CD14-positive monocyte (primary cell): ENCODE measurements at regions not wholly inside any gene's neighbourhood (a gene's known extent, or its start where the extent isn't known, plus 50 kb on each side); places are given as distances from the start of the nearest gene placed in this dataset.

ENCODE experiments used
- DNase-seq, 3 donors: peaks; one replicate each; pipeline ENCODE4 v3.0.0-alpha.2; 2011 to 2022
- H2AFZ ChIP-seq: 2 replicates; pipeline ENCODE4 v1.6.0; 2012; ENCODE audit warnings: mild to moderate bottlenecking, low read depth, low read length, inconsistent platforms; ENCODE audit not compliant: insufficient read depth, poor library complexity, severe bottlenecking
- H3K27ac ChIP-seq, 2 donors: 1 replicate in 1 of 2; 2 replicates in 1 of 2; pipeline ENCODE4 v1.5.1; 2012 to 2013; ENCODE audit warnings: low read length in 2 of 2, control low read depth in 1 of 2, inconsistent platforms in 1 of 2, low read depth in 1 of 2, mild to moderate bottlenecking in 1 of 2
- H3K27me3 ChIP-seq, 2 donors: one replicate each; pipeline versions ENCODE4 v1.6.0 to v1.6.1; 2011 to 2013; ENCODE audit warnings: low read length in 2 of 2; ENCODE audit not compliant: control insufficient read depth in 2 of 2, insufficient read depth in 2 of 2
- H3K36me3 ChIP-seq, 2 donors: replicated peaks in 1 of 2; 1 replicate in 1 of 2; 2 replicates in 1 of 2; pipeline versions ENCODE4 v1.5.1 to v1.6.1; 2012 to 2013; ENCODE audit warnings: low read length in 2 of 2, control low read depth in 1 of 2, inconsistent platforms in 1 of 2, mild to moderate bottlenecking in 1 of 2; ENCODE audit not compliant: insufficient read depth in 2 of 2, control insufficient read depth in 1 of 2
- H3K4me1 ChIP-seq, 2 donors: 1 replicate in 1 of 2; 2 replicates in 1 of 2; pipeline versions ENCODE4 v1.5.1 to v1.6.1; 2012 to 2013; ENCODE audit warnings: low read length in 2 of 2, control low read depth in 1 of 2, inconsistent platforms in 1 of 2, mild to moderate bottlenecking in 1 of 2, moderate library complexity in 1 of 2; ENCODE audit not compliant: insufficient read depth in 2 of 2, control insufficient read depth in 1 of 2
- H3K4me2 ChIP-seq: replicated peaks from 2 replicates; pipeline ENCODE3; 2012; ENCODE audit warnings: low read length, moderate library complexity, mild to moderate bottlenecking; ENCODE audit not compliant: poor library complexity, severe bottlenecking; ENCODE audit errors: extremely low read depth
- H3K4me3 ChIP-seq, 3 experiments: fragments of 200-600 bp in 1 of 3; sonication (generic) in 1 of 3; replicated peaks in 1 of 3; 1 replicate in 2 of 3; 2 replicates in 1 of 3; pipeline ENCODE4 v1.5.1; 2011 to 2013; ENCODE audit warnings: low read length in 3 of 3, mild to moderate bottlenecking in 3 of 3, control low read depth in 2 of 3, low read depth in 2 of 3, inconsistent platforms in 1 of 3, moderate library complexity in 1 of 3
- H3K79me2 ChIP-seq: 2 replicates; pipeline ENCODE4 v1.6.0; 2012; ENCODE audit warnings: mild to moderate bottlenecking, control low read depth, inconsistent platforms, low read length, moderate library complexity; ENCODE audit not compliant: insufficient read depth
- H3K9ac ChIP-seq: 2 replicates; pipeline ENCODE4 v1.6.0; 2017; ENCODE audit warnings: low read length, mild to moderate bottlenecking; ENCODE audit not compliant: insufficient read depth, poor library complexity, severe bottlenecking
- H3K9me3 ChIP-seq, 2 donors: replicated peaks in 1 of 2; 1 replicate in 1 of 2; 2 replicates in 1 of 2; pipeline versions ENCODE4 v1.5.1 to v1.6.1; 2012 to 2013; ENCODE audit warnings: low read length in 2 of 2, control low read depth in 1 of 2; ENCODE audit not compliant: control insufficient read depth in 1 of 2, insufficient read depth in 1 of 2
- H4K20me1 ChIP-seq: 2 replicates; pipeline ENCODE4 v1.6.0; 2012; ENCODE audit warnings: mild to moderate bottlenecking, low read length, control low read depth, moderate library complexity; ENCODE audit not compliant: insufficient read depth
- H3K27ac Mint-ChIP-seq, 7 donors: one replicate each; pipeline ENCODE4 v1.8.0; 2020; ENCODE audit warnings: mild to moderate bottlenecking in 7 of 7, mixed read lengths in 7 of 7, moderate library complexity in 6 of 7, inconsistent platforms in 2 of 7
- H3K27me3 Mint-ChIP-seq, 3 donors: one replicate each; pipeline ENCODE4 v1.8.0; 2021 to 2022; ENCODE audit warnings: low read depth in 3 of 3, mild to moderate bottlenecking in 3 of 3, mixed read lengths in 3 of 3, moderate library complexity in 3 of 3, inconsistent platforms in 1 of 3
- H3K36me3 Mint-ChIP-seq, 2 donors: one replicate each; pipeline ENCODE4 v1.8.0; 2020; ENCODE audit warnings: mixed read lengths in 2 of 2, inconsistent platforms in 1 of 2, mild to moderate bottlenecking in 1 of 2
- H3K4me1 Mint-ChIP-seq: one replicate; pipeline ENCODE4 v1.8.0; 2020; ENCODE audit warnings: mild to moderate bottlenecking, mixed read lengths
- H3K4me3 Mint-ChIP-seq, 2 donors: one replicate each; pipeline ENCODE4 v1.8.0; 2020; ENCODE audit warnings: mild to moderate bottlenecking in 2 of 2, mixed read lengths in 2 of 2, moderate library complexity in 1 of 2
- H3K9me3 Mint-ChIP-seq, 7 donors: one replicate each; pipeline ENCODE4 v1.8.0; 2020 to 2022; ENCODE audit warnings: mixed read lengths in 7 of 7, mild to moderate bottlenecking in 6 of 7, moderate library complexity in 6 of 7, inconsistent platforms in 2 of 7
- CTCF ChIP-seq: fragments of 200-600 bp; IDR thresholded peaks from one replicate; pipeline ENCODE4 v1.8.0; 2022; ENCODE audit warnings: antibody characterized with exemption, mild to moderate bottlenecking
- WGBS: methylation state at CpG from one replicate; pipeline ENCODE4 v1.1.5; 2013; ENCODE audit warnings: missing lambda C conversion rate; ENCODE audit not compliant: insufficient coverage; 5-methylcytosine and 5-hydroxymethylcytosine counted together
- intact Hi-C, 2 donors: fragments of 100-400 bp; cut with micrococcal nuclease; formaldehyde crosslinking; loops; one replicate each; pipeline versions ENCODE4 v1.15.0 to v1.15.1; 2023

GRCh38 chr5:4949108-4949507, 191.0 kb upstream of the ADAMTS16 start:
- Mint-ChIP-seq H3K4me1 (no peaks in the 10 kb centered on the region), H3K9me3 (peaks cover 0 to 1% (median 0%) of the 10 kb centered on the region in 7 donors), H3K4me3 (no peak overlapping the region), H3K27ac (no peak overlapping the region), H3K27me3 (peaks cover 0 to 2% (median 0%) of the 10 kb centered on the region in 3 donors), H3K36me3 (no peaks in the 10 kb centered on the region)
- H3K27ac ChIP-seq = no peak overlapping the region
- 58% methylated on average over 3 of the region's 6 CpGs for WGBS
- no peaks in the 10 kb centered on the region for H4K20me1 ChIP-seq
- no peaks in the 10 kb centered on the region for H3K9me3 ChIP-seq
- no peak overlapping the region for H3K4me2 ChIP-seq
- no peaks in the 10 kb centered on the region for H3K36me3 ChIP-seq
- H3K79me2 ChIP-seq = no peaks in the 10 kb centered on the region
- H3K27me3 ChIP-seq = no peaks in the 10 kb centered on the region
- no peak overlapping the region for H2AFZ ChIP-seq
- no peak overlapping the region for H3K4me3 ChIP-seq
- intact Hi-C loops = no loop called here
- no peak for TF ChIP-seq CTCF
- no peak for DNase-seq
- no peak overlapping the region for H3K9ac ChIP-seq
- H3K4me1 ChIP-seq = no peaks in the 10 kb centered on the region

GRCh38 chr5:4953576-4953975, 186.6 kb upstream of the ADAMTS16 start:
- no peaks in the 10 kb centered on the region for H3K79me2 ChIP-seq

More at GRCh38 chr5:4953576-4953975, 186.6 kb upstream of the ADAMTS16 start:
- no peak overlapping the region for H3K27ac ChIP-seq
- H3K4me3 ChIP-seq = no peak overlapping the region
- peaks cover 0 to 6% (median 0%) of the 10 kb centered on the region in 7 donors for H3K9me3 Mint-ChIP-seq
- DNase-seq = no peak
- H4K20me1 ChIP-seq = no peaks in the 10 kb centered on the region
- no peak overlapping the region for H3K4me3 Mint-ChIP-seq
- no peak overlapping the region for H2AFZ ChIP-seq
- no peaks in the 10 kb centered on the region for H3K27me3 ChIP-seq
- TF ChIP-seq CTCF = no peak
- H3K9me3 ChIP-seq = no peaks in the 10 kb centered on the region
- H3K4me1 ChIP-seq = no peaks in the 10 kb centered on the region
- H3K36me3 ChIP-seq = no peaks in the 10 kb centered on the region
- H3K27me3 Mint-ChIP-seq = peaks cover 0 to 1% (median 0%) of the 10 kb centered on the region in 3 donors
- H3K4me2 ChIP-seq = no peak overlapping the region
- no peaks in the 10 kb centered on the region for H3K4me1 Mint-ChIP-seq
- no peak overlapping the region for H3K9ac ChIP-seq
- H3K27ac Mint-ChIP-seq = no peak overlapping the region
- intact Hi-C loops = no loop called here
- H3K36me3 Mint-ChIP-seq = no peaks in the 10 kb centered on the region
- WGBS = no CpG with 5 or more reads among the region's 4 CpGs
